ENCODE measurements at regions not wholly inside any gene's neighbourhood (a gene's known extent, or its start where the extent isn't known, plus 50 kb on each side); places are given as distances from the start of the nearest gene placed in this dataset.

GRCh38 chr9:1954238-1954637 lies 60.9 kb upstream of the SMARCA2 start:
- Mint-ChIP-seq H3K27ac (no peak overlapping the region), H3K27me3 (peaks cover 3% of the 10 kb centered on the region), H3K36me3 (no peaks in the 10 kb centered on the region), H3K4me3 (no peak overlapping the region), H3K9me3 (no peaks in the 10 kb centered on the region), H3K4me1 (no peaks in the 10 kb centered on the region)
- ATAC-seq (ENCODE audit: low read depth), result no peak
- POLR2A ChIA-PET, result no interaction called here
- DNase-seq, result no peak

- DNase-seq (no peak), ATAC-seq (ENCODE audit: low read depth) (no peak)
- no peak overlapping the region for H3K27ac Mint-ChIP-seq
- POLR2A ChIA-PET, result no interaction called here
- no peaks in the 10 kb centered on the region for H3K9me3 Mint-ChIP-seq
- no peak overlapping the region for H3K4me3 Mint-ChIP-seq
- H3K27me3 Mint-ChIP-seq, result peaks cover 5% of the 10 kb centered on the region
- H3K4me1 Mint-ChIP-seq, result no peaks in the 10 kb centered on the region
- H3K36me3 Mint-ChIP-seq, result no peaks in the 10 kb centered on the region
Observed at GRCh38 chr9:1956958-1957357, 58.2 kb upstream of the SMARCA2 start.

- POLR2A ChIA-PET, result no interaction called here
- DNase-seq, result no peak
- no peaks in the 10 kb centered on the region for H3K36me3 Mint-ChIP-seq
- H3K4me3 Mint-ChIP-seq, result no peak overlapping the region
- no peak overlapping the region for H3K27ac Mint-ChIP-seq
- no peak for ATAC-seq (ENCODE audit: low read depth)
- H3K27me3 Mint-ChIP-seq, result peaks cover 5% of the 10 kb centered on the region
- no peaks in the 10 kb centered on the region for H3K4me1 Mint-ChIP-seq
- H3K9me3 Mint-ChIP-seq, result no peaks in the 10 kb centered on the region
Observed at GRCh38 chr9:1957856-1958255, 57.3 kb upstream of the SMARCA2 start.

GRCh38 chr9:1959371-1959770 lies 55.8 kb upstream of the SMARCA2 start:
- no peak overlapping the region for H3K27ac Mint-ChIP-seq
- no peaks in the 10 kb centered on the region for H3K9me3 Mint-ChIP-seq
- ATAC-seq (ENCODE audit: low read depth) (no peak), DNase-seq (no peak)
- no peaks in the 10 kb centered on the region for H3K36me3 Mint-ChIP-seq
- peaks cover 8% of the 10 kb centered on the region for H3K27me3 Mint-ChIP-seq
- H3K4me3 Mint-ChIP-seq, result no peak overlapping the region
- POLR2A ChIA-PET, result no interaction called here
- H3K4me1 Mint-ChIP-seq, result no peaks in the 10 kb centered on the region

GRCh38 chr9:1960342-1961042 lies 54.7 kb upstream of the SMARCA2 start:
- Mint-ChIP-seq H3K4me3 (no peak overlapping the region), H3K27me3 (peaks cover 10% of the 10 kb centered on the region), H3K4me1 (no peaks in the 10 kb centered on the region), H3K27ac (no peak overlapping the region), H3K36me3 (no peaks in the 10 kb centered on the region), H3K9me3 (no peaks in the 10 kb centered on the region)
- no peak for ATAC-seq (ENCODE audit: low read depth)
- POLR2A ChIA-PET, result no interaction called here
- no peak for DNase-seq

GRCh38 chr9:1962122-1962521 lies 53.0 kb upstream of the SMARCA2 start:
- Mint-ChIP-seq H3K4me1 (no peaks in the 10 kb centered on the region), H3K4me3 (no peak overlapping the region), H3K27me3 (peaks cover 12% of the 10 kb centered on the region), H3K36me3 (no peaks in the 10 kb centered on the region), H3K27ac (no peak overlapping the region), H3K9me3 (no peaks in the 10 kb centered on the region)
- no peak for DNase-seq
- no peak for ATAC-seq (ENCODE audit: low read depth)
- POLR2A ChIA-PET, result no interaction called here

GRCh38 chr9:1962588-1963106 lies 52.5 kb upstream of the SMARCA2 start:
- DNase-seq, result no peak
- POLR2A ChIA-PET, result no interaction called here
- ATAC-seq (ENCODE audit: low read depth), result no peak

GRCh38 chr9:1964093-1964492 lies 51.1 kb upstream of the SMARCA2 start:
- no peak for ATAC-seq (ENCODE audit: low read depth)
- POLR2A ChIA-PET, result no interaction called here
- no peak overlapping the region for H3K4me3 Mint-ChIP-seq
- no peaks in the 10 kb centered on the region for H3K9me3 Mint-ChIP-seq
- H3K36me3 Mint-ChIP-seq, result no peaks in the 10 kb centered on the region
- H3K4me1 Mint-ChIP-seq, result no peaks in the 10 kb centered on the region
- peaks cover 15% of the 10 kb centered on the region for H3K27me3 Mint-ChIP-seq
- no peak for DNase-seq
- H3K27ac Mint-ChIP-seq, result no peak overlapping the region

More at GRCh38 chr9:1962588-1963106, 52.5 kb upstream of the SMARCA2 start:
- Mint-ChIP-seq H3K27ac (no peak overlapping the region), H3K4me1 (no peaks in the 10 kb centered on the region), H3K9me3 (no peaks in the 10 kb centered on the region), H3K4me3 (no peak overlapping the region), H3K36me3 (no peaks in the 10 kb centered on the region), H3K27me3 (peaks cover 15% of the 10 kb centered on the region)

Data from activated naive CD8-positive, alpha-beta T cell treated with anti-CD3 and anti-CD28 coated beads, Interleukin-2, amount 10 ng/mL, durations not matched to agents 7 days and 5 days (primary cell).